ENCODE measurements at regions not wholly inside any gene's neighbourhood (a gene's known extent, or its start where the extent isn't known, plus 50 kb on each side); places are given as distances from the start of the nearest gene placed in this dataset.

DNA sequence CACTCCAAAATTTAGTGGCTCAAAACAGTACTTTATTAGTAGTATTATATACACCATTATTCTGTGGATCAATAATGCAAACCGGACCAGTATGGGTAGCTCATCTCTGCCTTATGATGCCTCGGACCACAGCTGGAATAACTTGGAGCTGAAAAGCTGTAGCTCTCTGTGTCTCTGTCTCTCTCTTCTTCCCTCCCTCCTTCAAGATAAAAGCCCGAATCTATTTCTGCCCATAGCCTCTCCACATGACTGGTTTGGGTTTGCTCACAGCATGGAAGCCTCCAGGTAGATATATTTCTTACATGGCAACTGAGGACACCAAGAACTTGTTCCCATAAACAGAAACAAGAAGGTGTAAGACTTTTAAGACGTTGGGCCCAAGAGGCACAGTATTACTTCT, 147.5 kb upstream of the TBCA start:
- TF ChIP-seq, protein P1, sequence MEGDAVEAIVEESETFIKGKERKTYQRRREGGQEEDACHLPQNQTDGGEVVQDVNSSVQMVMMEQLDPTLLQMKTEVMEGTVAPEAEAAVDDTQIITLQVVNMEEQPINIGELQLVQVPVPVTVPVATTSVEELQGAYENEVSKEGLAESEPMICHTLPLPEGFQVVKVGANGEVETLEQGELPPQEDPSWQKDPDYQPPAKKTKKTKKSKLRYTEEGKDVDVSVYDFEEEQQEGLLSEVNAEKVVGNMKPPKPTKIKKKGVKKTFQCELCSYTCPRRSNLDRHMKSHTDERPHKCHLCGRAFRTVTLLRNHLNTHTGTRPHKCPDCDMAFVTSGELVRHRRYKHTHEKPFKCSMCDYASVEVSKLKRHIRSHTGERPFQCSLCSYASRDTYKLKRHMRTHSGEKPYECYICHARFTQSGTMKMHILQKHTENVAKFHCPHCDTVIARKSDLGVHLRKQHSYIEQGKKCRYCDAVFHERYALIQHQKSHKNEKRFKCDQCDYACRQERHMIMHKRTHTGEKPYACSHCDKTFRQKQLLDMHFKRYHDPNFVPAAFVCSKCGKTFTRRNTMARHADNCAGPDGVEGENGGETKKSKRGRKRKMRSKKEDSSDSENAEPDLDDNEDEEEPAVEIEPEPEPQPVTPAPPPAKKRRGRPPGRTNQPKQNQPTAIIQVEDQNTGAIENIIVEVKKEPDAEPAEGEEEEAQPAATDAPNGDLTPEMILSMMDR (IDR thresholded peaks at IDR 0.05) = no peak
- Mint-ChIP-seq H3K9me3 (ENCODE audit: unreplicated experiment) (peaks cover 4% of the 10 kb centered on the region), H3K27ac (ENCODE audit: unreplicated experiment) (no peak overlapping the region), H3K36me3 (ENCODE audit: unreplicated experiment) (no peaks in the 10 kb centered on the region), H3K4me1 (ENCODE audit: unreplicated experiment) (peaks cover 2% of the 10 kb centered on the region), H3K27me3 (ENCODE audit: unreplicated experiment) (peaks cover 23% of the 10 kb centered on the region), H3K4me3 (ENCODE audit: unreplicated experiment) (no peak overlapping the region)
- no peak for DNase-seq (ENCODE audit: extremely low spot score, unreplicated experiment)

- H3K36me3 Mint-ChIP-seq (ENCODE audit: unreplicated experiment) = no peaks in the 10 kb centered on the region
- H3K4me1 Mint-ChIP-seq (ENCODE audit: unreplicated experiment) = peaks cover 2% of the 10 kb centered on the region
- no peak overlapping the region for H3K27ac Mint-ChIP-seq (ENCODE audit: unreplicated experiment)
- TF ChIP-seq, protein P1 (IDR thresholded peaks at IDR 0.05) = no peak
- DNase-seq (ENCODE audit: extremely low spot score, unreplicated experiment) = no peak
- no peaks in the 10 kb centered on the region for H3K9me3 Mint-ChIP-seq (ENCODE audit: unreplicated experiment)
- no peak overlapping the region for H3K4me3 Mint-ChIP-seq (ENCODE audit: unreplicated experiment)
- peaks cover 5% of the 10 kb centered on the region for H3K27me3 Mint-ChIP-seq (ENCODE audit: unreplicated experiment)
Measured at GRCh38 chr5:77921094-77921768, 145.1 kb upstream of the TBCA start.

- Mint-ChIP-seq H3K4me3 (ENCODE audit: unreplicated experiment) (no peak overlapping the region), H3K36me3 (ENCODE audit: unreplicated experiment) (no peaks in the 10 kb centered on the region), H3K27me3 (ENCODE audit: unreplicated experiment) (peaks cover 2% of the 10 kb centered on the region), H3K27ac (ENCODE audit: unreplicated experiment) (no peak overlapping the region), H3K9me3 (ENCODE audit: unreplicated experiment) (no peaks in the 10 kb centered on the region), H3K4me1 (ENCODE audit: unreplicated experiment) (peaks cover 2% of the 10 kb centered on the region)
- DNase-seq (ENCODE audit: extremely low spot score, unreplicated experiment) = no peak
- TF ChIP-seq, protein P1 (IDR thresholded peaks at IDR 0.05) = no peak
Measured at GRCh38 chr5:77920359-77921058, 144.4 kb upstream of the TBCA start.

GRCh38 chr5:77915346-77915745, 139.2 kb upstream of the TBCA start:
- peaks cover 28% of the 10 kb centered on the region for H3K27me3 Mint-ChIP-seq (ENCODE audit: unreplicated experiment)
- no peak overlapping the region for H3K27ac Mint-ChIP-seq (ENCODE audit: unreplicated experiment)
- no peaks in the 10 kb centered on the region for H3K9me3 Mint-ChIP-seq (ENCODE audit: unreplicated experiment)
- no peaks in the 10 kb centered on the region for H3K36me3 Mint-ChIP-seq (ENCODE audit: unreplicated experiment)
- H3K4me1 Mint-ChIP-seq (ENCODE audit: unreplicated experiment) = no peaks in the 10 kb centered on the region
- DNase-seq (ENCODE audit: extremely low spot score, unreplicated experiment) = no peak
- TF ChIP-seq, protein P1 (IDR thresholded peaks at IDR 0.05) = no peak
- H3K4me3 Mint-ChIP-seq (ENCODE audit: unreplicated experiment) = no peak overlapping the region

DNA sequence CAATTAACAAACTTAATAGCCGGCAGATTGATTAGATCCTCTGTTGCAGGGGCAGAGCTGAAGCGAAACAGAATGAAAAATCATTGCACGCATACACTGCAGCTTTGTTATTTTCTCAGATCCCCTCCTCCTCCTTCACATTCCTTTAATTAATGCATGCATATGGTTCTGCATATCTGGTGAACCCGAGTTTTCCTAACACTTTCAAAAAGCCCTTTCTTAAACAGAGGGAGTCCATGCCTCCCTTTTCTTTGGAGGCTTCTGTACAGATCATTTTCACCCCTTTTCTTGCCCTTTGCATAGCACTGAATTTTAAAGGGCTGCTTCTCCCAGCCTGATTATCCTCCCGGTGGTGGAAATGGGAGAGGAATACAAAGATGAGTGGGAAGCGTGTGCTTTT, 136.6 kb upstream of the TBCA start:
- no peaks in the 10 kb centered on the region for H3K9me3 Mint-ChIP-seq (ENCODE audit: unreplicated experiment)
- H3K4me1 Mint-ChIP-seq (ENCODE audit: unreplicated experiment) = no peaks in the 10 kb centered on the region
- H3K4me3 Mint-ChIP-seq (ENCODE audit: unreplicated experiment) = no peak overlapping the region
- DNase-seq (ENCODE audit: extremely low spot score, unreplicated experiment) = no peak
- no peak overlapping the region for H3K27ac Mint-ChIP-seq (ENCODE audit: unreplicated experiment)
- TF ChIP-seq, protein P1 (IDR thresholded peaks at IDR 0.05) = no peak
- no peaks in the 10 kb centered on the region for H3K36me3 Mint-ChIP-seq (ENCODE audit: unreplicated experiment)
- peaks cover 28% of the 10 kb centered on the region for H3K27me3 Mint-ChIP-seq (ENCODE audit: unreplicated experiment)

Measured in osteocyte (in vitro differentiated cells).